ENCODE measurements at regions not wholly inside any gene's neighbourhood (a gene's known extent, or its start where the extent isn't known, plus 50 kb on each side); places are given as distances from the start of the nearest gene placed in this dataset.
A peak's percentile ranks its signal among the peaks of the same experiment; 100 is the strongest.

DNA sequence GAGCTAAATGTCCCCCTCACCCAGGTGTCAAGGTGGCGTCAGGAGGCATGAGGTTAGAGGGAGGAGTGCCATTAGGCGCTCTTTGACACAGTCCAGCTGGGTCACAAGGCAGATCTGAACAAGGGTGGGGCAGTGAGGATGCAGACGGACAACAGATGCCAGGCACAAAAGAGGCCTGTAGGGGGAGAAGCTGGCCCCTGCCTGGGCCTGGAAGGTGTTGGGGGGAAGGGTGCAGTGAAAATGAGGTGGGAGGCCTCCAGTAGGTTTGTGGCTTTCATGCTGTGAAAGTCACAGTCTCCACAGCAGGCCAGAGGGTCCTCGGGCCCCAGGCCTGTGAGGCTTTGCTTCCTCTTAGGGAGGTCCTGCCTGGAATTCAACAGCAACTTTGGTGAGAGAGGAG, 85.0 kb upstream of the PLET1 start:
- Histone ChIP-seq H3K4me1 (ENCODE audit: insufficient read depth, low read length) (no peaks in the 10 kb centered on the region), H4K20me1 (ENCODE audit: insufficient read depth, low read length) (no peaks in the 10 kb centered on the region), H3K27me3 (ENCODE audit: control insufficient read depth in 1 of 2, insufficient read depth in 2 of 2, low read length in 2 of 2) (peaks cover 0 to 2% of the 10 kb centered on the region in 2 experiments; a peak in 2 of 5 replicates), H3K4me3 (replicated peaks in 1 of 3; ENCODE audit: insufficient read depth in 1 of 3, low read depth in 2 of 3, low read length in 3 of 3) (no peak overlapping the region), H2AFZ (ENCODE audit: low read length) (no peak overlapping the region), H3K79me2 (ENCODE audit: insufficient read depth, low read length) (no peaks in the 10 kb centered on the region), H3K4me2 (ENCODE audit: low read depth, low read length) (no peak overlapping the region), H3K9ac (ENCODE audit: insufficient read depth, low read depth, low read length) (no peak overlapping the region), H3K36me3 (replicated peaks in 1 of 2; ENCODE audit: control insufficient read depth in 1 of 2, insufficient read depth in 2 of 2, low read length in 2 of 2) (no peaks in the 10 kb centered on the region), H3K9me3 (ENCODE audit: low read length) (no peaks in the 10 kb centered on the region), H3K27ac (ENCODE audit: extremely low read length, insufficient read depth, low read length) (no peak overlapping the region)
- POLR2A ChIA-PET: no interaction called here
- FAIRE-seq (no peak), DNase-seq (ENCODE audit: low spot score) (no peak), ATAC-seq (peak; percentile 85)
- no TSS peak for BruUV-seq (replicated peaks)
- WGBS (ENCODE audit: low lambda C conversion rate): 0% methylated on average over 3 of the region's 4 CpGs
- intact Hi-C loops (cut with micrococcal nuclease; ENCODE audit: unreplicated experiment) (no loop called here), in situ Hi-C loops (cut with HindIII; ENCODE audit: extremely low pct_ligation_motif_present, low pct_unique_long_range_greater_than_20kb) (no loop called here)
- TF ChIP-seq, protein P1, sequence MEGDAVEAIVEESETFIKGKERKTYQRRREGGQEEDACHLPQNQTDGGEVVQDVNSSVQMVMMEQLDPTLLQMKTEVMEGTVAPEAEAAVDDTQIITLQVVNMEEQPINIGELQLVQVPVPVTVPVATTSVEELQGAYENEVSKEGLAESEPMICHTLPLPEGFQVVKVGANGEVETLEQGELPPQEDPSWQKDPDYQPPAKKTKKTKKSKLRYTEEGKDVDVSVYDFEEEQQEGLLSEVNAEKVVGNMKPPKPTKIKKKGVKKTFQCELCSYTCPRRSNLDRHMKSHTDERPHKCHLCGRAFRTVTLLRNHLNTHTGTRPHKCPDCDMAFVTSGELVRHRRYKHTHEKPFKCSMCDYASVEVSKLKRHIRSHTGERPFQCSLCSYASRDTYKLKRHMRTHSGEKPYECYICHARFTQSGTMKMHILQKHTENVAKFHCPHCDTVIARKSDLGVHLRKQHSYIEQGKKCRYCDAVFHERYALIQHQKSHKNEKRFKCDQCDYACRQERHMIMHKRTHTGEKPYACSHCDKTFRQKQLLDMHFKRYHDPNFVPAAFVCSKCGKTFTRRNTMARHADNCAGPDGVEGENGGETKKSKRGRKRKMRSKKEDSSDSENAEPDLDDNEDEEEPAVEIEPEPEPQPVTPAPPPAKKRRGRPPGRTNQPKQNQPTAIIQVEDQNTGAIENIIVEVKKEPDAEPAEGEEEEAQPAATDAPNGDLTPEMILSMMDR (CRISPR knock-in tag; IDR thresholded peaks at IDR 0.05): 0 out of 2 replicates have a peak, but pooled peaks have one; percentile 21
- no peak for TF ChIP-seq ETV6 (CRISPR knock-in tag; conservative IDR thresholded peaks at IDR 0.05)
- CTCF ChIA-PET (ENCODE audit: low intra/inter-chr PET ratio, low total read pairs): no interaction called here

DNA sequence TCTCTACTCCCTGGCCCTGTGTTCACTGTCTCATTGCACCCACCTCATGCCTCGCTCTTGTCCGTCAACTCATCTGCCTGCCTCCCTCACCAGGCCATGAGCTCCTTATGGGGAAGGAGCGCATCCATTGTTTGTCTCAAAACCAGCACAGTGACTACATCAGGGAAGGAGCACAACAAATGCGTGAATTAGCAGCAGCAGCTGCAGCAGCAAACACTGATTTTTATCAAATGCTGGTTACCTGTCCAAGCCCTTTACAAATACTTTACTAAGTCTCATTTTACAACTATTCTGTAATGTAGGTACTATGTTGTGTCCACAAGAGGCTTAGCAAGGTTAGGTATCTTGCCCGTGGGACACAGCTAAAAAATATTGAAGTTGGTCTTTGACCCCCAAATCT, 85.9 kb upstream of the PLET1 start:
- no peak for ATAC-seq
- Histone ChIP-seq H3K9ac (ENCODE audit: insufficient read depth, low read depth, low read length) (no peak overlapping the region), H3K4me2 (ENCODE audit: low read depth, low read length) (no peak overlapping the region), H3K27ac (ENCODE audit: extremely low read length, insufficient read depth, low read length) (no peak overlapping the region), H3K27me3 (ENCODE audit: control insufficient read depth in 1 of 2, insufficient read depth in 2 of 2, low read length in 2 of 2) (peaks cover 0 to 2% of the 10 kb centered on the region in 2 experiments; a peak in 2 of 5 replicates), H3K36me3 (replicated peaks in 1 of 2; ENCODE audit: control insufficient read depth in 1 of 2, insufficient read depth in 2 of 2, low read length in 2 of 2) (no peaks in the 10 kb centered on the region), H4K20me1 (ENCODE audit: insufficient read depth, low read length) (no peaks in the 10 kb centered on the region), H3K4me1 (ENCODE audit: insufficient read depth, low read length) (no peaks in the 10 kb centered on the region), H2AFZ (ENCODE audit: low read length) (no peak overlapping the region), H3K79me2 (ENCODE audit: insufficient read depth, low read length) (no peaks in the 10 kb centered on the region), H3K9me3 (ENCODE audit: low read length) (no peaks in the 10 kb centered on the region), H3K4me3 (replicated peaks in 1 of 3; ENCODE audit: insufficient read depth in 1 of 3, low read depth in 2 of 3, low read length in 3 of 3) (no peak overlapping the region)
- CTCF ChIA-PET (ENCODE audit: low intra/inter-chr PET ratio, low total read pairs): no interaction called here
- DNase-seq (ENCODE audit: low spot score): no peak
- no peak for FAIRE-seq
- intact Hi-C loops (cut with micrococcal nuclease; ENCODE audit: unreplicated experiment) (no loop called here), in situ Hi-C loops (cut with HindIII; ENCODE audit: extremely low pct_ligation_motif_present, low pct_unique_long_range_greater_than_20kb) (no loop called here)
- POLR2A ChIA-PET: no interaction called here
- TF ChIP-seq HOXA3 (CRISPR knock-in tag; IDR thresholded peaks at IDR 0.05) (no peak), ZNF788 (CRISPR knock-in tag; IDR thresholded peaks at IDR 0.05; ENCODE audit: borderline replicate concordance) (no peak), ZNF333 (CRISPR knock-in tag; IDR thresholded peaks at IDR 0.05; ENCODE audit: borderline replicate concordance) (no peak), MTA1 (CRISPR knock-in tag; IDR thresholded peaks at IDR 0.05; ENCODE audit: borderline replicate concordance) (no peak), ZBTB7B (CRISPR knock-in tag; IDR thresholded peaks at IDR 0.05) (no peak), GTF2F1 (IDR thresholded peaks at IDR 0.05; ENCODE audit: low read length) (no peak)
- TF ChIP-seq, protein P2, sequence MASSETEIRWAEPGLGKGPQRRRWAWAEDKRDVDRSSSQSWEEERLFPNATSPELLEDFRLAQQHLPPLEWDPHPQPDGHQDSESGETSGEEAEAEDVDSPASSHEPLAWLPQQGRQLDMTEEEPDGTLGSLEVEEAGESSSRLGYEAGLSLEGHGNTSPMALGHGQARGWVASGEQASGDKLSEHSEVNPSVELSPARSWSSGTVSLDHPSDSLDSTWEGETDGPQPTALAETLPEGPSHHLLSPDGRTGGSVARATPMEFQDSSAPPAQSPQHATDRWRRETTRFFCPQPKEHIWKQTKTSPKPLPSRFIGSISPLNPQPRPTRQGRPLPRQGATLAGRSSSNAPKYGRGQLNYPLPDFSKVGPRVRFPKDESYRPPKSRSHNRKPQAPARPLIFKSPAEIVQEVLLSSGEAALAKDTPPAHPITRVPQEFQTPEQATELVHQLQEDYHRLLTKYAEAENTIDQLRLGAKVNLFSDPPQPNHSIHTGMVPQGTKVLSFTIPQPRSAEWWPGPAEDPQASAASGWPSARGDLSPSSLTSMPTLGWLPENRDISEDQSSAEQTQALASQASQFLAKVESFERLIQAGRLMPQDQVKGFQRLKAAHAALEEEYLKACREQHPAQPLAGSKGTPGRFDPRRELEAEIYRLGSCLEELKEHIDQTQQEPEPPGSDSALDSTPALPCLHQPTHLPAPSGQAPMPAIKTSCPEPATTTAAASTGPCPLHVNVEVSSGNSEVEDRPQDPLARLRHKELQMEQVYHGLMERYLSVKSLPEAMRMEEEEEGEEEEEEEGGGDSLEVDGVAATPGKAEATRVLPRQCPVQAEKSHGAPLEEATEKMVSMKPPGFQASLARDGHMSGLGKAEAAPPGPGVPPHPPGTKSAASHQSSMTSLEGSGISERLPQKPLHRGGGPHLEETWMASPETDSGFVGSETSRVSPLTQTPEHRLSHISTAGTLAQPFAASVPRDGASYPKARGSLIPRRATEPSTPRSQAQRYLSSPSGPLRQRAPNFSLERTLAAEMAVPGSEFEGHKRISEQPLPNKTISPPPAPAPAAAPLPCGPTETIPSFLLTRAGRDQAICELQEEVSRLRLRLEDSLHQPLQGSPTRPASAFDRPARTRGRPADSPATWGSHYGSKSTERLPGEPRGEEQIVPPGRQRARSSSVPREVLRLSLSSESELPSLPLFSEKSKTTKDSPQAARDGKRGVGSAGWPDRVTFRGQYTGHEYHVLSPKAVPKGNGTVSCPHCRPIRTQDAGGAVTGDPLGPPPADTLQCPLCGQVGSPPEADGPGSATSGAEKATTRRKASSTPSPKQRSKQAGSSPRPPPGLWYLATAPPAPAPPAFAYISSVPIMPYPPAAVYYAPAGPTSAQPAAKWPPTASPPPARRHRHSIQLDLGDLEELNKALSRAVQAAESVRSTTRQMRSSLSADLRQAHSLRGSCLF (CRISPR knock-in tag; IDR thresholded peaks at IDR 0.05; ENCODE audit: borderline replicate concordance): no peak
- 75% methylated on average over 5 of the region's 5 CpGs for WGBS (ENCODE audit: low lambda C conversion rate)
- no TSS peak for BruUV-seq (replicated peaks)

Measured in HepG2 (cell line).